ENCODE measurements at regions not wholly inside any gene's neighbourhood (a gene's known extent, or its start where the extent isn't known, plus 50 kb on each side); places are given as distances from the start of the nearest gene placed in this dataset.
A peak's percentile ranks its signal among the peaks of the same experiment; 100 is the strongest.

GRCh38 chr3:43996379-43997301, 245.0 kb upstream of the TOPAZ1 start:
- Histone ChIP-seq H3K9me3 (ENCODE audit: control insufficient read depth, low read length) (no peaks in the 10 kb centered on the region), H3K27ac (ENCODE audit: insufficient read depth, low read depth, low read length, poor library complexity, severe bottlenecking) (no peak overlapping the region), H3K4me1 (ENCODE audit: control insufficient read depth, insufficient read depth, low read length) (peaks cover 14% of the 10 kb centered on the region), H3K27me3 (ENCODE audit: control insufficient read depth, insufficient read depth, low read length, poor library complexity, severe bottlenecking) (peaks cover 92% of the 10 kb centered on the region), H3K36me3 (ENCODE audit: control insufficient read depth, insufficient read depth, low read length) (no peaks in the 10 kb centered on the region), H3K4me3 (ENCODE audit: insufficient read depth, low read depth, low read length) (peak overlapping the region; percentile 38)
- WGBS, 2 experiments = 0% methylated on average over 68 to 71 of the region's 71 CpGs

- no peak overlapping the region for H3K27ac ChIP-seq (ENCODE audit: insufficient read depth, low read depth, low read length, poor library complexity, severe bottlenecking)
- peaks cover 93% of the 10 kb centered on the region for H3K27me3 ChIP-seq (ENCODE audit: control insufficient read depth, insufficient read depth, low read length, poor library complexity, severe bottlenecking)
- WGBS, 2 experiments = 2 to 5% methylated on average over 6 to 9 of the region's 12 CpGs
- no peak overlapping the region for H3K4me3 ChIP-seq (ENCODE audit: insufficient read depth, low read depth, low read length)
- H3K4me1 ChIP-seq (ENCODE audit: control insufficient read depth, insufficient read depth, low read length) = peaks cover 14% of the 10 kb centered on the region
- no peaks in the 10 kb centered on the region for H3K9me3 ChIP-seq (ENCODE audit: control insufficient read depth, low read length)
- no peaks in the 10 kb centered on the region for H3K36me3 ChIP-seq (ENCODE audit: control insufficient read depth, insufficient read depth, low read length)
These were observed 244.4 kb upstream of the TOPAZ1 start for GRCh38 chr3:43997316-43997715.

- Histone ChIP-seq H3K4me1 (ENCODE audit: control insufficient read depth, insufficient read depth, low read length) (peaks cover 14% of the 10 kb centered on the region), H3K27ac (ENCODE audit: insufficient read depth, low read depth, low read length, poor library complexity, severe bottlenecking) (no peak overlapping the region), H3K4me3 (ENCODE audit: insufficient read depth, low read depth, low read length) (peak overlapping the region; percentile 5), H3K27me3 (ENCODE audit: control insufficient read depth, insufficient read depth, low read length, poor library complexity, severe bottlenecking) (peaks cover 88% of the 10 kb centered on the region), H3K36me3 (ENCODE audit: control insufficient read depth, insufficient read depth, low read length) (no peaks in the 10 kb centered on the region), H3K9me3 (ENCODE audit: control insufficient read depth, low read length) (no peaks in the 10 kb centered on the region)
- WGBS, 2 experiments = 1% methylated on average over 33 of the region's 33 CpGs
These were observed 243.8 kb upstream of the TOPAZ1 start for GRCh38 chr3:43997788-43998369.

- peaks cover 83% of the 10 kb centered on the region for H3K27me3 ChIP-seq (ENCODE audit: control insufficient read depth, insufficient read depth, low read length, poor library complexity, severe bottlenecking)
- 1% methylated on average over 23 to 25 of the region's 25 CpGs for WGBS, 2 experiments
- no peaks in the 10 kb centered on the region for H3K36me3 ChIP-seq (ENCODE audit: control insufficient read depth, insufficient read depth, low read length)
- H3K27ac ChIP-seq (ENCODE audit: insufficient read depth, low read depth, low read length, poor library complexity, severe bottlenecking) = no peak overlapping the region
- peaks cover 14% of the 10 kb centered on the region for H3K4me1 ChIP-seq (ENCODE audit: control insufficient read depth, insufficient read depth, low read length)
- peak overlapping the region; percentile 35 for H3K4me3 ChIP-seq (ENCODE audit: insufficient read depth, low read depth, low read length)
- H3K9me3 ChIP-seq (ENCODE audit: control insufficient read depth, low read length) = no peaks in the 10 kb centered on the region
These were observed 243.3 kb upstream of the TOPAZ1 start for GRCh38 chr3:43998370-43998835.

- peaks cover 14% of the 10 kb centered on the region for H3K4me1 ChIP-seq (ENCODE audit: control insufficient read depth, insufficient read depth, low read length)
- 1 to 2% methylated on average over 93 of the region's 93 CpGs for WGBS, 2 experiments
- no peak overlapping the region for H3K27ac ChIP-seq (ENCODE audit: insufficient read depth, low read depth, low read length, poor library complexity, severe bottlenecking)
- peaks cover 76% of the 10 kb centered on the region for H3K27me3 ChIP-seq (ENCODE audit: control insufficient read depth, insufficient read depth, low read length, poor library complexity, severe bottlenecking)
- H3K36me3 ChIP-seq (ENCODE audit: control insufficient read depth, insufficient read depth, low read length) = no peaks in the 10 kb centered on the region
- H3K4me3 ChIP-seq (ENCODE audit: insufficient read depth, low read depth, low read length) = peak overlapping the region; percentile 35
- no peaks in the 10 kb centered on the region for H3K9me3 ChIP-seq (ENCODE audit: control insufficient read depth, low read length)
These were observed 242.6 kb upstream of the TOPAZ1 start for GRCh38 chr3:43998836-43999727.

- peak overlapping the region; percentile 35 for H3K4me3 ChIP-seq (ENCODE audit: insufficient read depth, low read depth, low read length)
- H3K27ac ChIP-seq (ENCODE audit: insufficient read depth, low read depth, low read length, poor library complexity, severe bottlenecking) = no peak overlapping the region
- H3K4me1 ChIP-seq (ENCODE audit: control insufficient read depth, insufficient read depth, low read length) = peaks cover 14% of the 10 kb centered on the region
- WGBS, 2 experiments = 62 to 66% methylated on average over 7 of the region's 7 CpGs
- H3K9me3 ChIP-seq (ENCODE audit: control insufficient read depth, low read length) = no peaks in the 10 kb centered on the region
- no peaks in the 10 kb centered on the region for H3K36me3 ChIP-seq (ENCODE audit: control insufficient read depth, insufficient read depth, low read length)
- H3K27me3 ChIP-seq (ENCODE audit: control insufficient read depth, insufficient read depth, low read length, poor library complexity, severe bottlenecking) = peaks cover 68% of the 10 kb centered on the region
These were observed 241.9 kb upstream of the TOPAZ1 start for GRCh38 chr3:43999728-44000319.

GRCh38 chr3:44000586-44000985, 241.1 kb upstream of the TOPAZ1 start:
- Histone ChIP-seq H3K27me3 (ENCODE audit: control insufficient read depth, insufficient read depth, low read length, poor library complexity, severe bottlenecking) (peaks cover 61% of the 10 kb centered on the region), H3K4me3 (ENCODE audit: insufficient read depth, low read depth, low read length) (no peak overlapping the region), H3K4me1 (ENCODE audit: control insufficient read depth, insufficient read depth, low read length) (peaks cover 10% of the 10 kb centered on the region)

GRCh38 chr3:44001072-44001471, 240.6 kb upstream of the TOPAZ1 start:
- no peak overlapping the region for H3K4me3 ChIP-seq (ENCODE audit: insufficient read depth, low read depth, low read length)
- 67 to 75% methylated on average over 2 to 3 of the region's 3 CpGs for WGBS, 2 experiments
- peaks cover 56% of the 10 kb centered on the region for H3K27me3 ChIP-seq (ENCODE audit: control insufficient read depth, insufficient read depth, low read length, poor library complexity, severe bottlenecking)
- no peak overlapping the region for H3K27ac ChIP-seq (ENCODE audit: insufficient read depth, low read depth, low read length, poor library complexity, severe bottlenecking)
- H3K4me1 ChIP-seq (ENCODE audit: control insufficient read depth, insufficient read depth, low read length) = peaks cover 5% of the 10 kb centered on the region
- H3K9me3 ChIP-seq (ENCODE audit: control insufficient read depth, low read length) = no peaks in the 10 kb centered on the region
- H3K36me3 ChIP-seq (ENCODE audit: control insufficient read depth, insufficient read depth, low read length) = no peaks in the 10 kb centered on the region

More at GRCh38 chr3:44000586-44000985, 241.1 kb upstream of the TOPAZ1 start:
- H3K9me3 ChIP-seq (ENCODE audit: control insufficient read depth, low read length) = no peaks in the 10 kb centered on the region
- WGBS, 2 experiments = 91% methylated on average over 3 of the region's 3 CpGs
- H3K36me3 ChIP-seq (ENCODE audit: control insufficient read depth, insufficient read depth, low read length) = no peaks in the 10 kb centered on the region
- no peak overlapping the region for H3K27ac ChIP-seq (ENCODE audit: insufficient read depth, low read depth, low read length, poor library complexity, severe bottlenecking)

- 86 to 88% methylated on average over 6 of the region's 6 CpGs for WGBS, 2 experiments
- H3K27me3 ChIP-seq (ENCODE audit: control insufficient read depth, insufficient read depth, low read length, poor library complexity, severe bottlenecking) = peaks cover 29% of the 10 kb centered on the region
- H3K36me3 ChIP-seq (ENCODE audit: control insufficient read depth, insufficient read depth, low read length) = no peaks in the 10 kb centered on the region
- no peaks in the 10 kb centered on the region for H3K4me1 ChIP-seq (ENCODE audit: control insufficient read depth, insufficient read depth, low read length)
- H3K9me3 ChIP-seq (ENCODE audit: control insufficient read depth, low read length) = no peaks in the 10 kb centered on the region
- no peak overlapping the region for H3K27ac ChIP-seq (ENCODE audit: insufficient read depth, low read depth, low read length, poor library complexity, severe bottlenecking)
- H3K4me3 ChIP-seq (ENCODE audit: insufficient read depth, low read depth, low read length) = no peak overlapping the region
These were observed 237.9 kb upstream of the TOPAZ1 start for GRCh38 chr3:44003801-44004200.
